Liver (tissue), 8 donors: ENCODE measurements at regions not wholly inside any gene's neighbourhood (a gene's known extent, or its start where the extent isn't known, plus 50 kb on each side); places are given as distances from the start of the nearest gene placed in this dataset.

Experiments used
- DNase-seq: peaks from one replicate; pipeline ENCODE4 v3.0.0-alpha.2; 2017; ENCODE audit warnings: low spot score
- H3K27ac ChIP-seq, 2 donors: one replicate each; pipeline ENCODE4 v1.7.0; 2013; ENCODE audit warnings: inconsistent platforms in 2 of 2, low read length in 2 of 2, control low read depth in 1 of 2, low read depth in 1 of 2, mild to moderate bottlenecking in 1 of 2
- H3K27me3 ChIP-seq, 4 donors: one replicate each; pipeline versions ENCODE4 v1.6.1 to v1.7.0; 2013; ENCODE audit warnings: low read length in 3 of 4, inconsistent platforms in 1 of 4, mild to moderate bottlenecking in 1 of 4, moderate library complexity in 1 of 4; ENCODE audit not compliant: control insufficient read depth in 4 of 4, insufficient read depth in 4 of 4
- H3K36me3 ChIP-seq, 4 donors: one replicate each; pipeline versions ENCODE4 v1.6.1 to v1.7.0; 2013; ENCODE audit warnings: low read length in 3 of 4, mild to moderate bottlenecking in 3 of 4, low read depth in 1 of 4, moderate library complexity in 1 of 4; ENCODE audit not compliant: control insufficient read depth in 4 of 4, insufficient read depth in 3 of 4
- H3K4me1 ChIP-seq, 4 donors: one replicate each; pipeline versions ENCODE4 v1.6.1 to v1.7.0; 2013; ENCODE audit warnings: low read length in 3 of 4, mild to moderate bottlenecking in 3 of 4, moderate library complexity in 1 of 4; ENCODE audit not compliant: control insufficient read depth in 4 of 4, insufficient read depth in 4 of 4
- H3K4me3 ChIP-seq, 3 donors: one replicate each; pipeline versions ENCODE4 v1.6.1 to v1.7.0; 2013; ENCODE audit warnings: low read length in 3 of 3, control low read depth in 1 of 3, low read depth in 1 of 3, mild to moderate bottlenecking in 1 of 3
- H3K9ac ChIP-seq, 2 donors: one replicate each; pipeline ENCODE4 v1.7.0; 2013; ENCODE audit warnings: low read length in 2 of 2, mild to moderate bottlenecking in 2 of 2, moderate library complexity in 2 of 2, control low read depth in 1 of 2, low read depth in 1 of 2
- H3K9me3 ChIP-seq, 4 donors: one replicate each; pipeline versions ENCODE4 v1.6.1 to v1.7.0; 2013; ENCODE audit warnings: low read length in 3 of 4; ENCODE audit not compliant: control insufficient read depth in 4 of 4
- EGR1 ChIP-seq, 2 donors: IDR thresholded peaks; 2 replicates each; pipeline ENCODE4 v1.6.1; 2016 to 2018; ENCODE audit warnings: antibody characterized with exemption in 2 of 2, low read depth in 2 of 2
- FOXA1 ChIP-seq: IDR thresholded peaks from 2 replicates; pipeline ENCODE4 v1.6.1; 2016; ENCODE audit warnings: antibody characterized with exemption
- FOXA2 ChIP-seq: IDR thresholded peaks from 2 replicates; pipeline ENCODE4 v1.6.1; 2016; ENCODE audit warnings: antibody characterized with exemption
- GABPA ChIP-seq, 2 donors: IDR thresholded peaks in 1 of 2; conservative IDR thresholded peaks in 1 of 2; 2 replicates each; pipeline ENCODE4 v1.6.1; 2016; ENCODE audit warnings: antibody characterized with exemption in 2 of 2, mild to moderate bottlenecking in 1 of 2, moderate library complexity in 1 of 2
- HNF4A ChIP-seq, 2 donors: conservative IDR thresholded peaks; 2 replicates each; pipeline ENCODE4 v1.6.1; 2016; ENCODE audit warnings: antibody characterized with exemption in 2 of 2, mild to moderate bottlenecking in 2 of 2
- HNF4G ChIP-seq: IDR thresholded peaks from 2 replicates; pipeline ENCODE4 v1.6.1; 2016; ENCODE audit warnings: antibody characterized with exemption
- JUND ChIP-seq, 2 donors: IDR thresholded peaks; 2 replicates each; pipeline ENCODE4 v1.6.1; 2016; ENCODE audit warnings: antibody characterized with exemption in 2 of 2
- NR2F2 ChIP-seq: IDR thresholded peaks from 2 replicates; pipeline ENCODE4 v1.6.1; 2016; ENCODE audit warnings: antibody characterized with exemption
- RAD21 ChIP-seq, 2 donors: IDR thresholded peaks; 2 replicates each; pipeline ENCODE4 v1.6.1; 2016; ENCODE audit warnings: antibody characterized with exemption in 2 of 2, mild to moderate bottlenecking in 2 of 2
- RXRA ChIP-seq, 2 donors: IDR thresholded peaks; 2 replicates each; pipeline ENCODE4 v1.6.1; 2017 to 2018; ENCODE audit warnings: antibody characterized with exemption in 2 of 2, mild to moderate bottlenecking in 1 of 2
- SP1 ChIP-seq: IDR thresholded peaks from 2 replicates; pipeline ENCODE4 v1.6.1; 2018; ENCODE audit warnings: antibody characterized with exemption, mild to moderate bottlenecking
- YY1 ChIP-seq: IDR thresholded peaks from 2 replicates; pipeline ENCODE4 v1.6.1; 2016; ENCODE audit warnings: antibody characterized with exemption, mild to moderate bottlenecking
- WGBS: extraction: QIAGEN DNeasy Blood & Tissue Kit; methylation state at CpG from one replicate; pipeline ENCODE4 v1.1.7; 2013; 5-methylcytosine and 5-hydroxymethylcytosine counted together
- TF ChIP-seq, protein P1 (sequence below): IDR thresholded peaks from 2 replicates; pipeline ENCODE4 v1.6.1; 2016; ENCODE audit warnings: antibody characterized with exemption
- TF ChIP-seq, protein P2 (sequence below): IDR thresholded peaks from 2 replicates; pipeline ENCODE4 v1.6.1; 2016; ENCODE audit warnings: antibody characterized with exemption, mild to moderate bottlenecking
- TF ChIP-seq, protein P3 (sequence below): IDR thresholded peaks from 2 replicates; pipeline ENCODE4 v1.6.1; 2016; ENCODE audit warnings: antibody characterized with exemption
- TF ChIP-seq, protein P4 (sequence below): IDR thresholded peaks from 2 replicates; pipeline ENCODE4 v1.6.1; 2016; ENCODE audit warnings: antibody characterized with exemption
- TF ChIP-seq, protein P5 (sequence below): fragments of 150-350 bp; IDR thresholded peaks from 2 replicates; pipeline ENCODE4 v1.5.1; 2017; ENCODE audit warnings: improper control_type of control experiment, low read depth, low read length; ENCODE audit not compliant: missing input control
- donor health status: healthy.
- donor health status: healthy.
- donor health status: healthy.
- donor health status: healthy.
- donor health status: healthy.

DNA sequence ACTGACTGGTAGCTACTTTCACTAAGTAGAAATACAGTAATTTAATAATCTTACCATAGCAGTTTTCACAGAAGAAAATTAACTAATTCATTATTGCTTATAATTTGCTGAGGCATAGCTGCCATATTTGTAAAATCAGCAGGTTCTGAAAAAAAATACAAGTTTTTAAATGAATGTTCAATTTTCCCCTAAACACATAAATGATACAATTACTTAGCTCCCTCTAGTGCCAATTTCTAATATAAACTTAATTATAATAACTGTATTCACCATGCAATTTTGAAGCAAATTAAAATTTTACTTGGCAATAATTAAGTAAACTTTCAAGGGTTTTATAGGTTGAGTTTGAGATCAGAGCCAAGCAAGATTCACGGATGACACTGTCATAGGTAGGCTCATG, 1321.6 kb upstream of the ACVR2A start:
- Histone ChIP-seq H3K9me3 (no peaks in the 10 kb centered on the region), H3K27ac (no peak overlapping the region), H3K36me3 (no peaks in the 10 kb centered on the region), H3K4me1 (no peaks in the 10 kb centered on the region), H3K4me3 (no peak overlapping the region), H3K27me3 (peaks cover 0 to 3% (median 0%) of the 10 kb centered on the region in 4 donors), H3K9ac (no peak overlapping the region)
- TF ChIP-seq, protein P1, sequence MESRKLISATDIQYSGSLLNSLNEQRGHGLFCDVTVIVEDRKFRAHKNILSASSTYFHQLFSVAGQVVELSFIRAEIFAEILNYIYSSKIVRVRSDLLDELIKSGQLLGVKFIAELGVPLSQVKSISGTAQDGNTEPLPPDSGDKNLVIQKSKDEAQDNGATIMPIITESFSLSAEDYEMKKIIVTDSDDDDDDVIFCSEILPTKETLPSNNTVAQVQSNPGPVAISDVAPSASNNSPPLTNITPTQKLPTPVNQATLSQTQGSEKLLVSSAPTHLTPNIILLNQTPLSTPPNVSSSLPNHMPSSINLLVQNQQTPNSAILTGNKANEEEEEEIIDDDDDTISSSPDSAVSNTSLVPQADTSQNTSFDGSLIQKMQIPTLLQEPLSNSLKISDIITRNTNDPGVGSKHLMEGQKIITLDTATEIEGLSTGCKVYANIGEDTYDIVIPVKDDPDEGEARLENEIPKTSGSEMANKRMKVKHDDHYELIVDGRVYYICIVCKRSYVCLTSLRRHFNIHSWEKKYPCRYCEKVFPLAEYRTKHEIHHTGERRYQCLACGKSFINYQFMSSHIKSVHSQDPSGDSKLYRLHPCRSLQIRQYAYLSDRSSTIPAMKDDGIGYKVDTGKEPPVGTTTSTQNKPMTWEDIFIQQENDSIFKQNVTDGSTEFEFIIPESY: no peak
- TF ChIP-seq YY1 (no peak), HNF4A (conservative IDR thresholded peaks at IDR 0.05) (no peak), FOXA1 (no peak), RAD21 (IDR thresholded peaks at IDR 0.05) (peak; percentile 49 to 64), RXRA (IDR thresholded peaks at IDR 0.05) (no peak), SP1 (no peak), NR2F2 (no peak), JUND (IDR thresholded peaks at IDR 0.05) (no peak), GABPA (IDR thresholded peaks at IDR 0.05 in 1 of 2, conservative IDR thresholded peaks at IDR 0.05 in 1 of 2) (no peak), HNF4G (no peak), FOXA2 (no peak)
- TF ChIP-seq, protein P2, sequence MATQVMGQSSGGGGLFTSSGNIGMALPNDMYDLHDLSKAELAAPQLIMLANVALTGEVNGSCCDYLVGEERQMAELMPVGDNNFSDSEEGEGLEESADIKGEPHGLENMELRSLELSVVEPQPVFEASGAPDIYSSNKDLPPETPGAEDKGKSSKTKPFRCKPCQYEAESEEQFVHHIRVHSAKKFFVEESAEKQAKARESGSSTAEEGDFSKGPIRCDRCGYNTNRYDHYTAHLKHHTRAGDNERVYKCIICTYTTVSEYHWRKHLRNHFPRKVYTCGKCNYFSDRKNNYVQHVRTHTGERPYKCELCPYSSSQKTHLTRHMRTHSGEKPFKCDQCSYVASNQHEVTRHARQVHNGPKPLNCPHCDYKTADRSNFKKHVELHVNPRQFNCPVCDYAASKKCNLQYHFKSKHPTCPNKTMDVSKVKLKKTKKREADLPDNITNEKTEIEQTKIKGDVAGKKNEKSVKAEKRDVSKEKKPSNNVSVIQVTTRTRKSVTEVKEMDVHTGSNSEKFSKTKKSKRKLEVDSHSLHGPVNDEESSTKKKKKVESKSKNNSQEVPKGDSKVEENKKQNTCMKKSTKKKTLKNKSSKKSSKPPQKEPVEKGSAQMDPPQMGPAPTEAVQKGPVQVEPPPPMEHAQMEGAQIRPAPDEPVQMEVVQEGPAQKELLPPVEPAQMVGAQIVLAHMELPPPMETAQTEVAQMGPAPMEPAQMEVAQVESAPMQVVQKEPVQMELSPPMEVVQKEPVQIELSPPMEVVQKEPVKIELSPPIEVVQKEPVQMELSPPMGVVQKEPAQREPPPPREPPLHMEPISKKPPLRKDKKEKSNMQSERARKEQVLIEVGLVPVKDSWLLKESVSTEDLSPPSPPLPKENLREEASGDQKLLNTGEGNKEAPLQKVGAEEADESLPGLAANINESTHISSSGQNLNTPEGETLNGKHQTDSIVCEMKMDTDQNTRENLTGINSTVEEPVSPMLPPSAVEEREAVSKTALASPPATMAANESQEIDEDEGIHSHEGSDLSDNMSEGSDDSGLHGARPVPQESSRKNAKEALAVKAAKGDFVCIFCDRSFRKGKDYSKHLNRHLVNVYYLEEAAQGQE: no peak
- TF ChIP-seq, protein P3, sequence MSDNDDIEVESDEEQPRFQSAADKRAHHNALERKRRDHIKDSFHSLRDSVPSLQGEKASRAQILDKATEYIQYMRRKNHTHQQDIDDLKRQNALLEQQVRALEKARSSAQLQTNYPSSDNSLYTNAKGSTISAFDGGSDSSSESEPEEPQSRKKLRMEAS: no peak
- TF ChIP-seq, protein P4, sequence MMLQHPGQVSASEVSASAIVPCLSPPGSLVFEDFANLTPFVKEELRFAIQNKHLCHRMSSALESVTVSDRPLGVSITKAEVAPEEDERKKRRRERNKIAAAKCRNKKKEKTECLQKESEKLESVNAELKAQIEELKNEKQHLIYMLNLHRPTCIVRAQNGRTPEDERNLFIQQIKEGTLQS: no peak
- TF ChIP-seq, protein P5, sequence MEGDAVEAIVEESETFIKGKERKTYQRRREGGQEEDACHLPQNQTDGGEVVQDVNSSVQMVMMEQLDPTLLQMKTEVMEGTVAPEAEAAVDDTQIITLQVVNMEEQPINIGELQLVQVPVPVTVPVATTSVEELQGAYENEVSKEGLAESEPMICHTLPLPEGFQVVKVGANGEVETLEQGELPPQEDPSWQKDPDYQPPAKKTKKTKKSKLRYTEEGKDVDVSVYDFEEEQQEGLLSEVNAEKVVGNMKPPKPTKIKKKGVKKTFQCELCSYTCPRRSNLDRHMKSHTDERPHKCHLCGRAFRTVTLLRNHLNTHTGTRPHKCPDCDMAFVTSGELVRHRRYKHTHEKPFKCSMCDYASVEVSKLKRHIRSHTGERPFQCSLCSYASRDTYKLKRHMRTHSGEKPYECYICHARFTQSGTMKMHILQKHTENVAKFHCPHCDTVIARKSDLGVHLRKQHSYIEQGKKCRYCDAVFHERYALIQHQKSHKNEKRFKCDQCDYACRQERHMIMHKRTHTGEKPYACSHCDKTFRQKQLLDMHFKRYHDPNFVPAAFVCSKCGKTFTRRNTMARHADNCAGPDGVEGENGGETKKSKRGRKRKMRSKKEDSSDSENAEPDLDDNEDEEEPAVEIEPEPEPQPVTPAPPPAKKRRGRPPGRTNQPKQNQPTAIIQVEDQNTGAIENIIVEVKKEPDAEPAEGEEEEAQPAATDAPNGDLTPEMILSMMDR: peak; percentile 6
- no peak for DNase-seq
- 51% methylated on average over 1 of the region's 1 CpG for WGBS

DNA sequence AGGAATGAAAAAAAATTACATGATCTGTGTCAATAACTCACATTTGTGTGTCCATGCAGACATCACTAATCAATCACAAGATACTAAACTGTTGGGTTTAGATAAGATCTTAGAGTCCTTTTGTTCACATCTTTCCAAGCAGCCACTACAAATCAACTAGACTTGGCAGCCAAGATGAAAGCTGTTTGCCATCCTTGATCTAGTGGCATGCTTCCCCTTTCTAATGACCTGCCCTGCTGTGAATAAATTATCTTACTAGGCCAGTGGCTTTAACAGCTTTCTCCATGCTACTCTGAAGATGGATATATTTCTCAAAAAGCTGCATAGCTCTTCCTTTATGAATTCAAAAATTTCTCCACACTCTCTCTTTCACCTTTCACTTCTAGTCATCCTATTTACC, 1338.0 kb upstream of the ACVR2A start:
- Histone ChIP-seq H3K4me1 (no peaks in the 10 kb centered on the region), H3K9ac (no peak overlapping the region), H3K4me3 (no peak overlapping the region), H3K27me3 (no peaks in the 10 kb centered on the region), H3K9me3 (no peaks in the 10 kb centered on the region), H3K27ac (no peak overlapping the region), H3K36me3 (no peaks in the 10 kb centered on the region)
- TF ChIP-seq, protein P4: no peak
- TF ChIP-seq, protein P1: no peak
- TF ChIP-seq EGR1 (IDR thresholded peaks at IDR 0.05; ENCODE audit: low read depth in 2 of 2) (no peak), FOXA2 (no peak), RXRA (IDR thresholded peaks at IDR 0.05) (no peak)
- no peak for DNase-seq
